ENCODE measurements at regions not wholly inside any gene's neighbourhood (a gene's known extent, or its start where the extent isn't known, plus 50 kb on each side); places are given as distances from the start of the nearest gene placed in this dataset.
"Not testable (repeated sequence)": the region's sequence is repeated elsewhere in the genome, so short reads cannot be mapped to it uniquely, and the experiment has no call there.

DNA sequence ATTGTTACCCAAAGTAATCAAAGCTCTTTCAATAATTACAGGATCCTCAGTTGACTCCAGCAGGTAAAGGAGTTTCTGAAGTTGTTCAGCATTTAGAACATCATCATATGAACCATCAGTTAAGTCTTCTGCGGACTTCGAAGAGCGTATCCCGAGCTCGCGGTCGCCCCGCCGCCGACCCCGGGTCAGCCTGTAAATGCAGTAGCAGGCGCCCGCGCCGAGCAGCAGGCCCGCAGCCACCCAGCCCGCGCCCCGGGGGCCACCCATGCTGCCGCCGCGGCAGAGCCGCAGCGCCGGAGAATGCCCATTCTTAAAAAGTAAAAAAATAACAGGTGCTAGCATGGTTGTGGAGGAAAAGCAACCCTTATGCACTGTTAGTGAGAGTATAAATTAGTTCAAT lies 444.5 kb downstream of the NSUN3 start:
- DNase-seq (ENCODE audit: low spot score) = not testable (repeated sequence)

DNA sequence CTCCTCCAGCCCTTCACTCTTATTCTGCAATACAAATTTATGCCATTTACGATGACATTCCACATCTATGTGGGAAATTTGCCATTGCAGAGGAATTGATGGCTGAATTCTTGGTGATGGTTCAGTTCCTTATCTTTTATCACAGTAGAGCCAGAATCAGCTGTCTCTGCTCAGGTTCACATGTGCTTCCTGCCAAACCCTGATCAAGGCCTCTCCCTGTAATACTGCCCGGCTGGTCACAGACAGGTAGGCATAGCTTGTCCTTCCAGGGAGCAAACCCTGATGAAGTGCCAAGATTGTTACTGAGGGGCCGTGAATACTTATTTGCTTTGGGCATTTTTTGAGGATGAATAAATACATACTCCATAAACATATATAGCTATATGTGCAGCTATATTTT lies 450.0 kb downstream of the NSUN3 start:
- no peak for DNase-seq (ENCODE audit: low spot score)

- no peak for DNase-seq (ENCODE audit: low spot score)
Measured at GRCh38 chr3:94513600-94513999, 450.7 kb downstream of the NSUN3 start.

DNA sequence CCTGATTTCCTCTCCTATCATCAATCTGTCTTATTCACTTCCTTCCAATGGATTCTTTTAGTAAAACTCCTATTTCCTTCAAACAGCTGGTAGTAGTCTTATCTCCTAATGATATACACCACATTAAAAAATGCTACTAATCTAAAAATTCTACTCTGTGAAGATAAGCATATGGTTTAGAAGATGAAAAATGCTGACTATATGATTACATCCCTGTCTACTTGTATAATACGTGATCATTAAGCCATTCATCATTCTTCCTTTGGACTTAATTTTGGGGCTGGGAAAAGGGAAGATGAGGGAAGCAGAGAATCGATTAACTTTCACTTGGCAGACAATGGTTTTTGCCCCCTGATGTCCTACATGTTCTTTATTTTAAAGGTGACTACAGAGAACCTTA lies 453.1 kb downstream of the NSUN3 start:
- no peak for DNase-seq (ENCODE audit: low spot score)

DNA sequence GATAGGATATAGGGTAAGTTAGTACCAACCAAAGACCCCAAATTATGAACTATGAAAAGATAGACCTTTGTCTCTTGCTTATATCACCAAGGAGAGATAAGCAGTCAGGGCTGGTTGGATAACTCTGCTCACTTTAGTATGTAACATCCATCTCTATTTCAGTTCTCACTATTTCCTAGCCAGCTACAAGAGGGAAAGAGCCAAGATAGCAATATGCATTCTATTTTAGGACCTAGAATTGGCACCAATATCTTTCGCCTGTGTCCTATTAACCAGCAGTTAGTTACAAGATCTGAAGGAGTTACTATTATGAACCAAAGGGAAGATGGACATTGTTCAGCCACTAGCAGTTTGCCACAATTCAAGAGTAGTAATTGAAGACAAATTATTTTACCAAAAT lies 457.5 kb downstream of the NSUN3 start:
- no peak for DNase-seq (ENCODE audit: low spot score)

- no peak for DNase-seq (ENCODE audit: low spot score)
Measured at GRCh38 chr3:94522488-94522887, 459.6 kb downstream of the NSUN3 start.

DNA sequence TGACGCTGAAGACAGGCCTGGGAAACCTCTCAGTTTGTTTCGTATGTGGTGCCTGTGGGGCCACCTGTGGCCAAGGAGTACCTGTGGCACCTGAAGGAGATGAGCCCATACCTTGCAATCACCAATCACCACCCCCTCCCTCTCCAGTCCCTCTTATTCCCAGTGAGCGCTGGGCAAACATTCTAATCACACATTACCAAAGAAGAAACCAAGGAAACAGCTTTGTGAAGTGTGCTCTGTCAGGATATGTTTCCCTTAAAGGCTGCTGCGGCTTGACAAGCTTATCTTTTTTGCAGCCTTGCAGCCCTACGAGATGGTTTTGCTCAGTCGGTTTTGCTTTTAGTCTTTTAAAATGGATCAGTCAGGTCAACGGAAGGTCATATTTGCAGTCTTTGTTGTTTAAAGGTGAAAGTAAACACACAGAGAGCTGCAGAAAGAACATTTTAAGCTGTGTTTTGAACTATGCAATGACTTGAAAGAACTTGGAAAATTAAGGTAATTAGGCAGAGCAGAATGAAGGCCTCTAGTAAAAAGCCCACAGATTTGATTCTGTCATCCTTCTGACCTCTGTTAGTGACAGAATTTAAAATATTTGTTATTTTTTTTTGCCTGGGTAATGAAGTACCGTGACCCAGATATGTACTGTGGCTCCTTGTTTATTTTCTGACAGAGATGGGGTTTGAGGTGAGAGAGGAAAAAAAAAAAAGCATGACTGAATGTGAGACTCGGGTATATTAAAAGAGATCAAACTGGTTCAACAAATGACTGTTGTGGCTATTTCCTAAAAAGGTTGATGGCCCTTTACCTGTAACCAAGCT lies 461.4 kb downstream of the NSUN3 start:
- DNase-seq (ENCODE audit: low spot score) = no peak

DNA sequence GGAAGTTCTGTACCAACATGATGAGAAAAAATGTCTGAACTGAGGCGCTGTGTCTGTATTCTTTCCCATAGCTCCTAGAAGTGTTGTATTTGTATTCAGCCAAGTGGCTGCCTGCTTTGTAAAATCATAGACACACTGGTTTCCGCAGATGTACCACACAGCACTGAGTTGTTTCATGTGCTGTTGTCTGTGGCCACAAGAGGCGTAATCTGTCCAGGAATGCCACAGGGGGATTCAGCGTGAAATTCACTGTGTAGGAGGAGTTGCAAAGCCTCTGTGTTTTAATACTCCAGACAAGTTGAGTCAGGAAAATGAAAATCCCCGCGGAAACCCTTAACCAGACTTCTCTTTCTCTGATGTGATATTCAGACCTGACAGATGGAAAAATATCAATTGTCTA lies 462.2 kb downstream of the NSUN3 start:
- DNase-seq (ENCODE audit: low spot score) = peak; percentile 27

DNA sequence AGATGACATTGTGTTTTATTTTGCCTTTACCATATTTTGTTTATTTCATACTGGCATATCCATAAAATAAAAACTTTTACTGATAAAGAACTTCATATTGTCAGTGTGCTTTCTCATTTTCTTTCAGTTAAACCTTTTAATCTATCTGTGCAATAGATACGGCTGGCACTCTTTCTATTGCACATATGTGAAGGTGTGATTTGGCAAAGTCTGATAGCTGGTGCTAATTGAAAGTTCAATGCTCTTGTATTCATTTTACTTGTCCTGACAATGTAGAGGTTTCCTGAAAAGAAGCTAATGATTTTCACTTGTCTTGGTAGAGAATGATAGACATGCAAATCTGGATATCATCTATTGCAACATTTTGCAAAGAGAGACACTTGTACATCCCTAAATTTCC lies 467.0 kb downstream of the NSUN3 start:
- DNase-seq (ENCODE audit: low spot score) = no peak

DNA sequence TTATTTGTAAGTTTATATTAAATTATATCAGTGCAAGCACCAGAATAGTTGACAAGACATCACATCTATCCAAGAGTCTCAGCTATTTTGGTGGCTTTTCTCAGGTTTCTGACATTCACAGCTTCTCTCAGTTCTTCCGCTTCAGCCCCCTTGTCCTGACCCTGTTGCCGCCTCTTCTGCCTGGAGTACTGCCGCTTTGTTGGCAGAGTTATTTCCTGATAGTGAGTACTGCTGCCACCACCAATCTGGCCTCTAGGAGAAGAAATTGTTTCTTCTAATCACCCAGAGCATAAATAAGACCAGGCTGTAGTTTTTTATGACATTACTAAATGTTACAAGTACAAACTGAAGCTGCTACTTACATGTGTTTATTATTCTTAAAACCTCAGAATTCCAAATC lies 470.1 kb downstream of the NSUN3 start:
- no peak for DNase-seq (ENCODE audit: low spot score)

- DNase-seq (ENCODE audit: low spot score) = no peak
Measured at GRCh38 chr3:94539937-94540336, 477.1 kb downstream of the NSUN3 start.

DNA sequence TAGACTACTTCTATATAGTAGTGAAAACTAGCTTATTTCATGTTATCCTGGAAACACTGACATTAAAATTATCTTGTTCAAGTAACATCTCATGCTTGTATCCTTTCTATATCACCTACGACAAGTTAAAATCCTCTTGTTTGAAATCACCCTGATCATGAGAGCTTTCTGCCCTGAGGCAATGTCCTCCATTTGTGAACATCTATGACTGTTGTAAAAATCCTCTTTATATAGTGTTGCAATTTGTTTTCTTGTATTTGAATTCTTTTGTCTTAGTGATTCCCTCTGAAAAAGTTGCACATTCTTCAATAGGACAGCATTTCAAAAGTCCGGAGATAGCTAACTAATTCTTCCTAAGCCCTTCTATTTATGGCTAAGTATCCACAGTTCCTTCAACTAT lies 480.3 kb downstream of the NSUN3 start:
- DNase-seq (ENCODE audit: low spot score) = no peak

GRCh38 chr3:94544131-94544789 lies 481.4 kb downstream of the NSUN3 start:
- DNase-seq (ENCODE audit: low spot score) = no peak

- no peak for DNase-seq (ENCODE audit: low spot score)
Measured at GRCh38 chr3:94548581-94549316, 485.9 kb downstream of the NSUN3 start.

DNA sequence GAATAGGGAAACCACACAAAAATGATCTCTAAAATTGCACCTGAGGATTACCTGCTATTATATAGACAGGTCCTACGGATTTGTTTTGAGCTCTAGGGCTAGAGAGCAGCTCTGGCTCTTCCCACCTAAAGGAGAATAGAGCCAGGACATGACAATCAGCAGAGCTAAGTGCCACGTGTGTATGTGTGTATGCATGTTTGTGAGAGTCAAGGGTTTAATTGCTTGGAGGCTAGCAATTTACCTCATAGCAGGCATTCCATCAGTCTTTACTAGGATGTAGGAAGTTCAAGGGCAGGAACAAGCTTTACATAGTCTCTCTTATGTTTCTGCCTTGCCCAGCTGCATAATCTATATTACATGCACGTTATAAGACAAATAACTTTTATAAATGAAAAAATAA lies 498.2 kb downstream of the NSUN3 start:
- DNase-seq (ENCODE audit: low spot score) = no peak

GRCh38 chr3:94564247-94564646 lies 501.4 kb downstream of the NSUN3 start:
- no peak for DNase-seq (ENCODE audit: low spot score)

GRCh38 chr3:94568041-94568440 lies 505.2 kb downstream of the NSUN3 start:
- no peak for DNase-seq (ENCODE audit: low spot score)

GRCh38 chr3:94573337-94573736 lies 510.5 kb downstream of the NSUN3 start:
- no peak for DNase-seq (ENCODE audit: low spot score)

GRCh38 chr3:94587291-94587690 lies 524.4 kb downstream of the NSUN3 start:
- DNase-seq (ENCODE audit: low spot score) = no peak

DNA sequence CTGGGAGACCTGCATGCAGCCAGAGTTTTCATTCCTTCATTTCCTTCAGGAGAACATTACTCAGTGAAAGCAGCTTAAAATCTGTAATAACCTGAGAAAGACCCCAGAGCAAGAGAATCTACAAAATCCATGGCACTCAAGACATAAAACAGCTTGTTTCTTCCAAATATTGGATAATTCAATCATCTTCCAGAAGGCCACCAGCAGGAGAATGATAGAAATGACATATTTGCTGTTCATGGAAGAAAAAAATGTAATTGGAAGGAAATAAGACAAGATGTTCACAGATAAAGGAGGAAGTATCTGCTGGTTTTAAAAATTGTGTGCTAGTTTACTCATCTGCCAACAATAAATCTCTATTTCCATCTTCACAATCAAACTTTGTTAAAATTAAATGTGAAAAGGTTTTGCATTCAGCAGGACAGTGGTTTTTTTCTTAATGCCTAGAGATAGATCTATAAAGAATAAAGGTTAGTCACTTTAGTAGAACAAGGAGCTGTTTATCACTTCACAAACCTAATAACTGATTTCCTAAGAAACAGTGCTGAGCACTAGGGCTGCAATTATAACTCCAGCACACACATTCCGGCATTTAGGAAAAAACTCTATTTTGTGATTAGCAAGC lies 530.8 kb downstream of the NSUN3 start:
- DNase-seq (ENCODE audit: low spot score) = no peak

DNA sequence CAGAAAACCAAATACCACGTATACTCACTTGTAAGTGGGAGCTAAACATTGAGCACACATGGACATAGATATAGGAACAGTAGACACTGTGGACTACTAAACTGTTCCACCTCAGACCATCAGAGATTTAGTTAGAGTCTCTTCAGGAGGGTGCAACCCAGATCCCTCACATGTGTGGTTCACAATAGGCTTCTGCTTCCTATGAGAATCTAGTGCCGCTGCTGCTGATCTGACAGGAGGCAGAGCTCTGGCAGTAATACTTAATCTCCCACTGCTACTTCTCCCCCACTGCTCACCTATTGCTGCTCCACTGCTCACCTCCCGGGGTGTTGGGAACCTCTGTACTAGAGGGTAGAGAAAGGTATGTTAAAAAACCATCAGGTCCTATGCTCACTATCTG lies 533.3 kb downstream of the NSUN3 start:
- no peak for DNase-seq (ENCODE audit: low spot score)

GRCh38 chr3:94596887-94597566 lies 534.2 kb downstream of the NSUN3 start:
- DNase-seq (ENCODE audit: low spot score) = no peak

Data from D341Med (cell line).